Mesothelial cell of epicardium (in vitro differentiated cells): ENCODE measurements at regions not wholly inside any gene's neighbourhood (a gene's known extent, or its start where the extent isn't known, plus 50 kb on each side); places are given as distances from the start of the nearest gene placed in this dataset.

Source experiments
- DNase-seq, 2 experiments: peaks; one replicate each; pipeline ENCODE4 v3.0.0; 2021; ENCODE audit warnings: low spot score in 2 of 2; ENCODE audit not compliant: unreplicated experiment in 2 of 2
- H3K27ac Mint-ChIP-seq: 2 replicates; pipeline ENCODE4 v1.8.0; 2021; ENCODE audit warnings: mixed read lengths
- H3K27me3 Mint-ChIP-seq: 2 replicates; pipeline ENCODE4 v1.8.0; 2021; ENCODE audit warnings: low read depth, mixed read lengths
- H3K36me3 Mint-ChIP-seq: 2 replicates; pipeline ENCODE4 v1.8.0; 2021; ENCODE audit warnings: mixed read lengths
- H3K4me1 Mint-ChIP-seq: 2 replicates; pipeline ENCODE4 v1.8.0; 2021; ENCODE audit warnings: mixed read lengths
- H3K4me3 Mint-ChIP-seq: 2 replicates; pipeline ENCODE4 v1.8.0; 2021; ENCODE audit warnings: mild to moderate bottlenecking, moderate library complexity, mixed read lengths
- H3K9me3 Mint-ChIP-seq: 2 replicates; pipeline ENCODE4 v1.8.0; 2021; ENCODE audit warnings: mixed read lengths
- CTCF ChIP-seq: fragments of 200-600 bp; sonication (generic); IDR thresholded peaks from one replicate; pipeline ENCODE4 v1.5.0; 2021; ENCODE audit warnings: antibody characterized with exemption; ENCODE audit not compliant: unreplicated experiment

GRCh38 chr5:86951761-86952160 lies 315.9 kb upstream of the RASA1 start:
- Mint-ChIP-seq H3K27me3 (peaks cover 2% of the 10 kb centered on the region), H3K4me3 (no peak overlapping the region), H3K9me3 (no peaks in the 10 kb centered on the region), H3K27ac (no peak overlapping the region), H3K4me1 (no peaks in the 10 kb centered on the region), H3K36me3 (no peaks in the 10 kb centered on the region)
- DNase-seq, result no peak
- TF ChIP-seq CTCF, result no peak

- H3K36me3 Mint-ChIP-seq, result no peaks in the 10 kb centered on the region
- no peaks in the 10 kb centered on the region for H3K9me3 Mint-ChIP-seq
- DNase-seq, result no peak
- H3K4me1 Mint-ChIP-seq, result peaks cover 14% of the 10 kb centered on the region
- no peaks in the 10 kb centered on the region for H3K27me3 Mint-ChIP-seq
- TF ChIP-seq CTCF, result no peak
- no peak overlapping the region for H3K27ac Mint-ChIP-seq
- no peak overlapping the region for H3K4me3 Mint-ChIP-seq
These were observed 302.8 kb upstream of the RASA1 start for GRCh38 chr5:86964889-86965288.

GRCh38 chr5:86968301-86968753 lies 299.4 kb upstream of the RASA1 start:
- peak overlapping the region; percentile 37 for H3K27ac Mint-ChIP-seq
- peak in 1 of 2 experiments; percentile 38 for DNase-seq
- H3K27me3 Mint-ChIP-seq, result peaks cover 3% of the 10 kb centered on the region
- no peaks in the 10 kb centered on the region for H3K9me3 Mint-ChIP-seq
- H3K4me3 Mint-ChIP-seq, result peak overlapping the region; percentile 7
- TF ChIP-seq CTCF, result peak; percentile 46
- peaks cover 14% of the 10 kb centered on the region for H3K4me1 Mint-ChIP-seq
- no peaks in the 10 kb centered on the region for H3K36me3 Mint-ChIP-seq

GRCh38 chr5:86970361-86970760 lies 297.3 kb upstream of the RASA1 start:
- Mint-ChIP-seq H3K36me3 (no peaks in the 10 kb centered on the region), H3K27me3 (peaks cover 3% of the 10 kb centered on the region), H3K4me3 (no peak overlapping the region), H3K9me3 (no peaks in the 10 kb centered on the region), H3K4me1 (peaks cover 14% of the 10 kb centered on the region), H3K27ac (no peak overlapping the region)
- TF ChIP-seq CTCF, result no peak
- DNase-seq, result no peak

- Mint-ChIP-seq H3K27me3 (peaks cover 3% of the 10 kb centered on the region), H3K4me1 (peaks cover 14% of the 10 kb centered on the region), H3K27ac (no peak overlapping the region), H3K9me3 (no peaks in the 10 kb centered on the region), H3K4me3 (no peak overlapping the region), H3K36me3 (no peaks in the 10 kb centered on the region)
- no peak for DNase-seq
- TF ChIP-seq CTCF, result no peak
These were observed 296.6 kb upstream of the RASA1 start for GRCh38 chr5:86971034-86971571.

GRCh38 chr5:86974955-86975354 lies 292.7 kb upstream of the RASA1 start:
- peaks cover 3% of the 10 kb centered on the region for H3K27me3 Mint-ChIP-seq
- no peak overlapping the region for H3K27ac Mint-ChIP-seq
- no peaks in the 10 kb centered on the region for H3K36me3 Mint-ChIP-seq
- no peak overlapping the region for H3K4me3 Mint-ChIP-seq
- no peaks in the 10 kb centered on the region for H3K9me3 Mint-ChIP-seq
- TF ChIP-seq CTCF, result no peak
- no peaks in the 10 kb centered on the region for H3K4me1 Mint-ChIP-seq
- DNase-seq, result no peak
